Erythroblast (primary cell): ENCODE measurements at regions not wholly inside any gene's neighbourhood (a gene's known extent, or its start where the extent isn't known, plus 50 kb on each side); places are given as distances from the start of the nearest gene placed in this dataset.

Experiments
- GATA1 ChIP-seq: IDR thresholded peaks from 2 replicates; pipeline ENCODE4 v1.6.1; 2011; ENCODE audit warnings: low read depth, mild to moderate bottlenecking, control low read depth, low read length, moderate library complexity
- POLR2A ChIP-seq: IDR thresholded peaks from 2 replicates; pipeline ENCODE4 v1.6.1; 2011; ENCODE audit warnings: mild to moderate bottlenecking, low read length

DNA sequence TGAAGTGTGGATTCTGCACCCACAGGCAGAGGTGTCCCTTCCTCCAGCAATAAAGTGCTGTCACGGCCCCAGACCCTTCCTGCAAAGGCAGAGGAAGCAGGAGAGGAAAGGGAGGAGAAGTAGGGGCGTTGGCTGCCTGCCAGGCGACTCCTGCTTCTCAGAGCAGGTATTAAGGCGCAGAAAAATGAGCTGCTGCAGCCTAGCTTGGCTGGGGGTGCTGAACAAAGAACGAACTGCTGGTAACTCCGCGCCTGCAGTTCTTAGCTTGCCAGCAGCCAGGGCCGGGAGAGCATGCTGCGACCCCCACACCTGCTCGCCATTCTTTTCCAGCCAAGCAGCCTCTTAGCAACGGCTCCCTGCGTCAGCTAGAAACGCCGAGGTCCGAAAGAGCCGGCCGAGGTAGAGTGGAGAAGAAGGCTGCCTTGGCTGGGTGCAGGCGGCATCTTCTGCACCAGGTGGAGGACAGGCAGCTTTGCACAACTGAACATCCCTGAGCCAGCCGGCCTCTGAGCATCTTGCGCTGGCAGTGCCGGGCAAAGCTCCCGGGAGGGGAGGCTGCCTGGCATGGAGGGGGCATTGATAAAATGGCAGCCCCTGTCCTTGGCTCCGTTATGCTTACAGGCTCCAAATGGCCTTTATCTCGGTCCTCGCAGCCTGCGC is 296.0 kb downstream of the MEX3B start:
- no peak for TF ChIP-seq POLR2A
- no peak for TF ChIP-seq GATA1
